Kidney (tissue), 13 donors: ENCODE measurements at regions not wholly inside any gene's neighbourhood (a gene's known extent, or its start where the extent isn't known, plus 50 kb on each side); places are given as distances from the start of the nearest gene placed in this dataset.

Experiments used
- DNase-seq, 5 donors: peaks; one replicate each; pipeline ENCODE4 v3.0.0-alpha.2; 2013 to 2020
- FAIRE-seq: peaks from 2 replicates; lab custom pipeline; 2012; peaks lifted over from hg19 to GRCh38; lab: Jason Lieb, UNC
- H3K27ac ChIP-seq, 2 donors: one replicate each; pipeline ENCODE4 v1.7.0; 2013; ENCODE audit warnings: low read depth in 2 of 2, low read length in 2 of 2, inconsistent platforms in 1 of 2
- H3K27me3 ChIP-seq: one replicate; pipeline ENCODE4 v1.7.1; 2013; ENCODE audit warnings: low read length, inconsistent platforms; ENCODE audit not compliant: control insufficient read depth, insufficient read depth
- H3K36me3 ChIP-seq, 3 donors: one replicate each; pipeline versions ENCODE4 v1.7.0 to v1.7.1; 2013; ENCODE audit warnings: low read length in 3 of 3, control low read depth in 1 of 3, inconsistent platforms in 1 of 3; ENCODE audit not compliant: insufficient read depth in 3 of 3, control insufficient read depth in 2 of 3
- H3K4me1 ChIP-seq, 3 donors: one replicate each; pipeline versions ENCODE4 v1.7.0 to v1.7.1; 2013; ENCODE audit warnings: low read length in 3 of 3, inconsistent platforms in 1 of 3, low read depth in 1 of 3; ENCODE audit not compliant: control insufficient read depth in 2 of 3, insufficient read depth in 2 of 3
- H3K4me3 ChIP-seq, 3 donors: one replicate each; pipeline versions ENCODE4 v1.7.0 to v1.8.1; 2013; ENCODE audit warnings: low read length in 3 of 3, control low read depth in 1 of 3, inconsistent platforms in 1 of 3
- H3K9ac ChIP-seq, 3 donors: one replicate each; pipeline versions ENCODE4 v1.7.0 to v1.7.1; 2013; ENCODE audit warnings: low read length in 3 of 3, control low read depth in 1 of 3, inconsistent platforms in 1 of 3
- H3K9me3 ChIP-seq, 3 donors: one replicate each; pipeline versions ENCODE4 v1.7.0 to v1.7.1; 2013; ENCODE audit warnings: low read length in 3 of 3, control low read depth in 1 of 3, inconsistent platforms in 1 of 3; ENCODE audit not compliant: control insufficient read depth in 2 of 3, insufficient read depth in 1 of 3
- intact Hi-C: fragments of 100-400 bp; cut with DNase I; formaldehyde crosslinking; loops from one replicate; pipeline ENCODE4 v1.11.1; 2022
- TF ChIP-seq, protein P1 (sequence below): IDR thresholded peaks from 3 replicates; pipeline ENCODE4 v1.5.1; 2012; ENCODE audit warnings: mild to moderate bottlenecking, moderate library complexity, borderline replicate concordance; ENCODE audit not compliant: insufficient read depth; ENCODE audit errors: extremely low read depth
- donor health status: control.
- donor health status: control.
- donor health status: control.
- donor health status: control.
- donor health status: control.
- donor health status: DM: yes; HTN: yes; CAD: no.
- donor health status: Normal renal cell carcinoma (clear cell type).

DNA sequence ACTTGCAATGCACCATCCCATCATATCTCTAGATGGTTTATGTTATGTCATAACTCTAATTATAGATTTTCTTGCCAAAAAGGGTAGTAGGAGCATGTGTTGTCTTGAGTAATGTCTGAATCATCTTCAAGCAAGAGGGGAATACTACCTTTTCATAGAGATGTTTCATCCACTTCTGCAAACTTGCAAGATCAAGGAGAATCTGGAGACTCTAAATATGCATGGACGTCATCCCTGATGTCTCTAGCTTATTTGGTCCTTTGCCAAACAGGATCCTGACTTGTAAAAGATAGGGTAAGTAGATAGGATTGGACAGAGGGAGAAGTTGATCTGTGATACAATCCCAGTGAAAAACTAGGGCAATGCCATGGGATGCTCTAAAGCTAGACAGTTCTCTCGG is 246.5 kb downstream of the DMRTA1 start:
- Histone ChIP-seq H3K4me1 (no peaks in the 10 kb centered on the region), H3K9ac (no peak overlapping the region), H3K4me3 (no peak overlapping the region), H3K9me3 (no peaks in the 10 kb centered on the region), H3K36me3 (no peaks in the 10 kb centered on the region), H3K27me3 (no peaks in the 10 kb centered on the region), H3K27ac (no peak overlapping the region)
- DNase-seq, result no peak
- TF ChIP-seq, protein P1, sequence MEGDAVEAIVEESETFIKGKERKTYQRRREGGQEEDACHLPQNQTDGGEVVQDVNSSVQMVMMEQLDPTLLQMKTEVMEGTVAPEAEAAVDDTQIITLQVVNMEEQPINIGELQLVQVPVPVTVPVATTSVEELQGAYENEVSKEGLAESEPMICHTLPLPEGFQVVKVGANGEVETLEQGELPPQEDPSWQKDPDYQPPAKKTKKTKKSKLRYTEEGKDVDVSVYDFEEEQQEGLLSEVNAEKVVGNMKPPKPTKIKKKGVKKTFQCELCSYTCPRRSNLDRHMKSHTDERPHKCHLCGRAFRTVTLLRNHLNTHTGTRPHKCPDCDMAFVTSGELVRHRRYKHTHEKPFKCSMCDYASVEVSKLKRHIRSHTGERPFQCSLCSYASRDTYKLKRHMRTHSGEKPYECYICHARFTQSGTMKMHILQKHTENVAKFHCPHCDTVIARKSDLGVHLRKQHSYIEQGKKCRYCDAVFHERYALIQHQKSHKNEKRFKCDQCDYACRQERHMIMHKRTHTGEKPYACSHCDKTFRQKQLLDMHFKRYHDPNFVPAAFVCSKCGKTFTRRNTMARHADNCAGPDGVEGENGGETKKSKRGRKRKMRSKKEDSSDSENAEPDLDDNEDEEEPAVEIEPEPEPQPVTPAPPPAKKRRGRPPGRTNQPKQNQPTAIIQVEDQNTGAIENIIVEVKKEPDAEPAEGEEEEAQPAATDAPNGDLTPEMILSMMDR, result no peak
- intact Hi-C loops, result no loop called here
- no peak for FAIRE-seq

DNA sequence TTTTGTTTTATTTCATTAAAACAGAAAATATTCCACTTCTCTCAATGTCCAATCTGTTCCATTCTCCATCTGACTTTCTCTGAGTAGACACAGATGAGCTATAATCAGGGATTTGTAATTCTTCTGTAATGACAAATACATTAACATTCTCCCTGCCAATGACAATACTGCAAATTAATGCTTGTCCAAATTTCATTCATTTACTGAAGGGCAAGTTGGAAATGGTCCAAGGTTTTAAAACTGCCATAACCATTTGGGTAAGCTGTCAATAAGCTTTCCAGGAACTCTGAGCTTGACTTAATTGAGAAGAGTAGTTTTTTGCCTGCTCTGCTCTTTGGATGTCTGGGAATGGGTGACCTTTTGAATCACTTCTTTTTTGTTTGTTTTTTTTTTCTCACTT is 253.5 kb downstream of the DMRTA1 start:
- TF ChIP-seq, protein P1, result no peak
- H3K27me3 ChIP-seq, result no peaks in the 10 kb centered on the region
- no peak overlapping the region for H3K27ac ChIP-seq
- H3K36me3 ChIP-seq, result no peaks in the 10 kb centered on the region
- H3K9me3 ChIP-seq, result no peaks in the 10 kb centered on the region
- no peak overlapping the region for H3K4me3 ChIP-seq
- H3K4me1 ChIP-seq, result no peaks in the 10 kb centered on the region
- intact Hi-C loops, result no loop called here
- H3K9ac ChIP-seq, result no peak overlapping the region
- FAIRE-seq (no peak), DNase-seq (no peak)

DNA sequence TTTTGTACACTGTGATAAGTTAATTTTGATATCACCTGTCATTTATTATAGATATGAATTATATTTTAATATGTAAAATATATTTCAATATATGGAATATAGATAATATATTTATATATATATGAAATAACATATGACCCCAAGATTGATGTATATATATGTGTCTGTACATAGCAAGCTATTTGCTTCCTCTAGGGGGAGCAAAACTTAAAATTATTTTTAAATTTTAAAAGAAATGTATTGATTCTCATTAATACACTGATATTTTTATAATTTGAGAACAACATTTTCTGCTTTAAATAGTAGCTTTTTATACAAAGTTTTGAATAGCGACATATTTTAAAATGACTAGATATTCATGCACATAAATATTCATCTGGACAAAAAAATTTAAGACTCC is 272.0 kb downstream of the DMRTA1 start:
- TF ChIP-seq, protein P1, result no peak
- Histone ChIP-seq H3K27ac (no peak overlapping the region), H3K27me3 (no peaks in the 10 kb centered on the region), H3K4me3 (no peak overlapping the region), H3K9ac (no peak overlapping the region), H3K36me3 (no peaks in the 10 kb centered on the region), H3K9me3 (no peaks in the 10 kb centered on the region), H3K4me1 (no peaks in the 10 kb centered on the region)
- intact Hi-C loops, result no loop called here
- DNase-seq, result no peak
- no peak for FAIRE-seq

DNA sequence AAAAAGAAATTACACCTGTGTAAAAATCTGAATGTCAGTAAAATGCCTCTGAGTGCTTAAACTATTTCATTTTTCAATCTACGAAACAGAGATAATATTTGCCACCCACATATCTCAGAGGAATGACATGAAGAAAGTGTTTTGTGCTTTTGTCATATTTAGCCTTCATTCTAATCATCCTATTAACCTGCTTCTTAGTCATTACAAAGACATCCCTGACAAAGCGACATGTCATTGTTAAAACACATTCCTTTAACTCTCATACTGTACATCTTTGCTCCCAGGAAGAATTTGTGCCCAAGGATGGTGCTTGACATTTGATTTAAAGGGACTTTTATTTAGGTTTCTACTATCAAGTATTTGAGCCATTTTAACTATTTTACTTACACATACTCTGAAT is 275.9 kb downstream of the DMRTA1 start:
- Histone ChIP-seq H3K27me3 (no peaks in the 10 kb centered on the region), H3K4me3 (no peak overlapping the region), H3K27ac (no peak overlapping the region), H3K36me3 (no peaks in the 10 kb centered on the region), H3K4me1 (no peaks in the 10 kb centered on the region), H3K9ac (no peak overlapping the region), H3K9me3 (peaks cover 0 to 4% (median 0%) of the 10 kb centered on the region in 3 donors)
- intact Hi-C loops, result no loop called here
- TF ChIP-seq, protein P1, result no peak
- DNase-seq (no peak), FAIRE-seq (no peak)
